ENCODE measurements at regions not wholly inside any gene's neighbourhood (a gene's known extent, or its start where the extent isn't known, plus 50 kb on each side); places are given as distances from the start of the nearest gene placed in this dataset.

DNA sequence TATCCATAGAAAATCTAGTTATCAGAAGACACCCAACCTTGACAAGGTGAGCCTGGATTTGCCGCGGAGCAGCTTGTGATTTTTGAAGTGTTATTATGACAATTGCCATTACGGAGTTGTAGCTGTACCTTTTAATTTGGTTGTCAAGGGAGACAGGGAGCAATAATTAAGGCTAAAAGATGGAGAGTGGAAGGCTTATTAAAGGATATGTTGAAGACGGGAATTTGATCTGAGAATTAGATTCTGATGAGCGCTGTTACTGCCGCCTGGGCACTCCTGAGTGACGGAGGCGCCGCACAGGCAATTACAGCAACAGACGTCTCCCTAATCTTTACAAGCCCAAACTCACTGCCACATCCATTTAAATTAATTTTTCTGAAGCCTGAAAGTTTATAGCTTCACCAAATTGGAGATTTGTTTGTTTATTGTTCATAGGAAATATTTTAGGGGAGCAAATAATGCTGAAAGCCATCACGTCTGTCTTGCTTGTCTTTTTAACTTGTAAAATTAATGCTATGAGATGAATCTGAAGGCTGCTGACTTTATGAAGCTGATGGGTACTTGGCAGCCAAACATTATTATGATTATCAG, 475.0 kb upstream of the ADARB2 start:
- no peak for ATAC-seq
- intact Hi-C loops (cut with DNase I), result no loop called here
- 58% methylated on average over 11 of the region's 11 CpGs for WGBS (ENCODE audit: insufficient coverage, low coverage, low lambda C conversion rate, missing lambda C conversion rate)
- DNase-seq, result no peak
- TF ChIP-seq, protein P1, sequence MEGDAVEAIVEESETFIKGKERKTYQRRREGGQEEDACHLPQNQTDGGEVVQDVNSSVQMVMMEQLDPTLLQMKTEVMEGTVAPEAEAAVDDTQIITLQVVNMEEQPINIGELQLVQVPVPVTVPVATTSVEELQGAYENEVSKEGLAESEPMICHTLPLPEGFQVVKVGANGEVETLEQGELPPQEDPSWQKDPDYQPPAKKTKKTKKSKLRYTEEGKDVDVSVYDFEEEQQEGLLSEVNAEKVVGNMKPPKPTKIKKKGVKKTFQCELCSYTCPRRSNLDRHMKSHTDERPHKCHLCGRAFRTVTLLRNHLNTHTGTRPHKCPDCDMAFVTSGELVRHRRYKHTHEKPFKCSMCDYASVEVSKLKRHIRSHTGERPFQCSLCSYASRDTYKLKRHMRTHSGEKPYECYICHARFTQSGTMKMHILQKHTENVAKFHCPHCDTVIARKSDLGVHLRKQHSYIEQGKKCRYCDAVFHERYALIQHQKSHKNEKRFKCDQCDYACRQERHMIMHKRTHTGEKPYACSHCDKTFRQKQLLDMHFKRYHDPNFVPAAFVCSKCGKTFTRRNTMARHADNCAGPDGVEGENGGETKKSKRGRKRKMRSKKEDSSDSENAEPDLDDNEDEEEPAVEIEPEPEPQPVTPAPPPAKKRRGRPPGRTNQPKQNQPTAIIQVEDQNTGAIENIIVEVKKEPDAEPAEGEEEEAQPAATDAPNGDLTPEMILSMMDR (IDR thresholded peaks at IDR 0.05), result no peak
- TF ChIP-seq POLR2A (IDR thresholded peaks at IDR 0.05), result no peak
- Histone ChIP-seq H3K4me3 (no peak overlapping the region), H3K27me3 (no peaks in the 10 kb centered on the region), H3K9me3 (no peaks in the 10 kb centered on the region), H3K36me3 (no peaks in the 10 kb centered on the region), H3K27ac (no peak overlapping the region), H3K4me1 (no peaks in the 10 kb centered on the region)

DNA sequence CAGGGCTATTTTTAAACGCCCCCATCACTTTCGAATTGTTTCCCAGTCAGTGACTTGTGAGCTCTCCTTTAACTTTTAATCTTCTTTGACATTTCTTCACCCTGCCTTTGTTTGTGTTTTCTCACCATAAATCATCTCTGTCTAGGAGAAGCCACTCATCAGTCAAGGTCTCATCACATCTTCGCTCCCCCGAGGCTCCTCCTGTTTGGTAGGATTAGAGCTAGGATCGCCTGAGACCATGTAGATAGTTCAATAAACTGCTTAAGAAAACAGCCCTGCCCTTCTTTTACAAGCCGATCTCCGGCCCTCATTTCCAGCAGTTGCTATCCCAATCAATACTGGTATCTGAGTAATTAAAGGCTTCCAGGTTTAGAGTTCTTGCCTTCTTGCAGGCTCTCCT, 472.8 kb upstream of the ADARB2 start:
- Histone ChIP-seq H3K4me3 (no peak overlapping the region), H3K27me3 (no peaks in the 10 kb centered on the region), H3K36me3 (no peaks in the 10 kb centered on the region), H3K27ac (no peak overlapping the region), H3K9me3 (no peaks in the 10 kb centered on the region), H3K4me1 (no peaks in the 10 kb centered on the region)
- intact Hi-C loops (cut with DNase I), result no loop called here
- DNase-seq, result no peak
- TF ChIP-seq, protein P1 (IDR thresholded peaks at IDR 0.05), result no peak
- TF ChIP-seq POLR2A (IDR thresholded peaks at IDR 0.05), result no peak
- ATAC-seq, result no peak
- 17% methylated on average over 7 of the region's 7 CpGs for WGBS (ENCODE audit: insufficient coverage, low coverage, low lambda C conversion rate, missing lambda C conversion rate)

DNA sequence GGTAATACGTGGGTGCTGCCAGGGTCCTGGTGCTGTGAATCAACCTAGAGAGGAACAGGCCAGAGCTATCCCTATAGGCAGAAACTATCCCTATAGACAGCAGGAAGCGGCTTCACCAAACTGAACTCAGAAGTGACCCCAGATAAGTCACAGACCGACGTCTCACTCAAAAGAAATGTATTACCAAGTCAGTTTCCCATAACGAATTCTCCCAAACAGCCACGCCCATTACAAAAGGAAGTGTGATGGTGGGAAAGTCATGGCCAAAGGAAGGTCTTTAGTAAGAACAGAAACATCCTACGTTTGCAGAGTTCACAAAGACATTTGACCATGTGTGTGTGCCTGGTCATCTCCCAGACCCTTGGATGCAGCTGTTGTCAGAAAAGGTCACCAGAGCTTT, 470.8 kb upstream of the ADARB2 start:
- Histone ChIP-seq H3K9me3 (no peaks in the 10 kb centered on the region), H3K4me1 (no peaks in the 10 kb centered on the region), H3K27ac (no peak overlapping the region), H3K4me3 (no peak overlapping the region), H3K36me3 (no peaks in the 10 kb centered on the region), H3K27me3 (no peaks in the 10 kb centered on the region)
- TF ChIP-seq POLR2A (IDR thresholded peaks at IDR 0.05), result no peak
- TF ChIP-seq, protein P1 (IDR thresholded peaks at IDR 0.05), result no peak
- 39% methylated on average over 4 of the region's 7 CpGs for WGBS (ENCODE audit: insufficient coverage, low coverage, low lambda C conversion rate, missing lambda C conversion rate)
- ATAC-seq, result no peak
- intact Hi-C loops (cut with DNase I), result no loop called here
- DNase-seq, result no peak

DNA sequence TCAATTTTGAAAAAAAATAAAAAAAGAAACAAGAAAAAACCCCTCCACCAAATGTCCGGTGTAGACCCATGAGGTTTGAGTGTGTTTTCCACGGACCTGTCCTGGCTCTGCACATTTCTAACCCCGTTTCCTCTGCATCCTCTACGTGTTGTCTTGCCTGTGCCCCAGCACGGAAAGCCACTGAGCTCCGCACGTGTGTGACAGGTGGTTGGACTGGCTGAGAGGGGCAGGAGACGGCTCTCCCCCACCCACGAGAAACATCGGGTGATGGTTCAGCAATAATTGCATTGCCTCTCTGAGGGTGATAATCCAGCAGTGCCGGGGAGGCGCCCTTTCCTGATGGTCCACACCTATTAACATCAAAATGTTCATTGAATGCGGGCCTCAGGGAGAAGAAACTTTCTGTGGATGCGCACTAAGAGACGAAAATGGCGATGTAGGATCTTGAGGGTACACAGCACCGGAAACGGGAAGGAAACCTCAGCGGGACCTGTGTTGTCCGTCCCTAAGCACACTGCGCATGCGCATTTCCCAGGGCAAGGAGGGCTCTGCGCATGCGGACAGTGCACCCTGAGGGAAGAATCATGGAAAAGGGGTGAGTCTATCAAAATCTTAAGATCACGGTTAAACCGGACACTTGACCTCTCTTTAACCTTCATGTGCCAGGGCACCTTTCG, 470.1 kb upstream of the ADARB2 start:
- TF ChIP-seq, protein P1 (IDR thresholded peaks at IDR 0.05), result no peak
- TF ChIP-seq POLR2A (IDR thresholded peaks at IDR 0.05), result no peak
- WGBS (ENCODE audit: insufficient coverage, low coverage, low lambda C conversion rate, missing lambda C conversion rate), result 73% methylated on average over 18 of the region's 27 CpGs

More for the DNA sequence above, 470.1 kb upstream of the ADARB2 start:
- DNase-seq (no peak), ATAC-seq (no peak)
- Histone ChIP-seq H3K27me3 (no peaks in the 10 kb centered on the region), H3K36me3 (no peaks in the 10 kb centered on the region), H3K9me3 (no peaks in the 10 kb centered on the region), H3K4me3 (no peak overlapping the region), H3K27ac (no peak overlapping the region), H3K4me1 (no peaks in the 10 kb centered on the region)
- intact Hi-C loops (cut with DNase I), result no loop called here

All from right lobe of liver (tissue), 6 donors.